Heart right ventricle (tissue), 16 donors: ENCODE measurements at regions not wholly inside any gene's neighbourhood (a gene's known extent, or its start where the extent isn't known, plus 50 kb on each side); places are given as distances from the start of the nearest gene placed in this dataset.

ENCODE experiments used
- ATAC-seq, 8 donors: fragments of 200-7000 bp; cut with Tn5 transposase; one replicate each; pipeline ENCODE4 v1.9.1; 2020; ENCODE audit warnings: mild to moderate bottlenecking in 8 of 8, moderate library complexity in 8 of 8, moderate number of reproducible peaks in 1 of 8
- DNase-seq, 2 donors: peaks; one replicate each; pipeline ENCODE4 v3.0.0-alpha.2; 2020
- H3K27ac ChIP-seq, 10 donors: fragments of 200-600 bp; sonication (generic) in 2 of 10; one replicate each; pipeline versions ENCODE4 v1.5.0 to v1.8.0; 2020 to 2022; ENCODE audit warnings: mild to moderate bottlenecking in 3 of 10
- H3K27me3 ChIP-seq, 7 donors: fragments of 200-600 bp; one replicate each; pipeline ENCODE4 v1.8.0; 2021 to 2022; ENCODE audit warnings: mild to moderate bottlenecking in 2 of 7
- H3K36me3 ChIP-seq, 9 donors: fragments of 200-600 bp; sonication (generic) in 1 of 9; one replicate each; pipeline versions ENCODE4 v1.5.0 to v1.8.0; 2020 to 2022; ENCODE audit warnings: mild to moderate bottlenecking in 2 of 9
- H3K4me1 ChIP-seq, 9 donors: fragments of 200-600 bp; sonication (generic) in 1 of 9; one replicate each; pipeline versions ENCODE4 v1.5.0 to v1.8.0; 2020 to 2022; ENCODE audit warnings: mild to moderate bottlenecking in 4 of 9
- H3K4me3 ChIP-seq, 10 donors: fragments of 200-600 bp; sonication (generic) in 2 of 10; one replicate each; pipeline versions ENCODE4 v1.5.0 to v1.8.0; 2020 to 2022; ENCODE audit warnings: mild to moderate bottlenecking in 7 of 10, moderate library complexity in 2 of 10
- H3K9me3 ChIP-seq, 11 donors: fragments of 200-600 bp in 10 of 11; sonication (generic) in 2 of 11; one replicate each; pipeline versions ENCODE4 v1.5.0 to v1.8.0; 2013 to 2022; ENCODE audit warnings: mild to moderate bottlenecking in 2 of 11, control low read depth in 1 of 11, moderate library complexity in 1 of 11
- WGBS, 2 donors: extraction: QIAGEN DNeasy Blood & Tissue Kit; methylation state at CpG; one replicate each; pipeline ENCODE4 v1.1.7; 2013; ENCODE audit warnings: inconsistent platforms in 1 of 2; 5-methylcytosine and 5-hydroxymethylcytosine counted together
- intact Hi-C, 10 donors: fragments of 100-400 bp; cut with DNase I; formaldehyde crosslinking; loops; one replicate each; pipeline versions ENCODE4 v1.11.1 to v1.14.2; 2022
- TF ChIP-seq, protein P1 (sequence below), 9 donors: fragments of 200-600 bp; sonication (generic) in 2 of 9; IDR thresholded peaks; one replicate each; pipeline versions ENCODE4 v1.5.0 to v1.8.0; 2021 to 2022; ENCODE audit warnings: antibody characterized with exemption in 9 of 9, mild to moderate bottlenecking in 5 of 9, moderate library complexity in 1 of 9
- donor health status: Arrhythmogenic right ventricular cardiomyopathy.
- donor health status: ischemic (EF 13 %, LVEDD 7.1; RV severe dilation, severe dysfunction).
- donor health status: healthy with polysubstance abuse.
- donor health status: DM: no; HTN: yes; CAD: no.
- donor health status: DM: no; HTN: no; CAD: no.
- donor health status: ischemic (EF 25% LVEDD 6.9; RV normal size, moderate dysfunction).
- donor health status: ischemic (EF 25% LVEDD 5.7; RV mildly dilated, moderate dysfunction).
- donor health status: healthy.
- donor health status: DM: yes; HTN: yes; CAD: no.
- donor health status: Ischemic cardiomyopathy.
- donor health status: ischemic (EF 35%, LVEDD 5.7; RV mildly dilated, moderate dysfunction).
- donor health status: nonischemic (EF 11% LVEDD 7.7; RV severe dilation, severe dysfunction).
- donor health status: DM: yes; HTN: yes; CAD: no.
- donor health status: PGD.
- donor health status: ischemic (EF 29% LVEDD 5.4; RV normal size, mild dysfunction).
- donor health status: nonischemic (EF 23%, LVEDD 6.1; RV moderate dilation, normal function).

DNA sequence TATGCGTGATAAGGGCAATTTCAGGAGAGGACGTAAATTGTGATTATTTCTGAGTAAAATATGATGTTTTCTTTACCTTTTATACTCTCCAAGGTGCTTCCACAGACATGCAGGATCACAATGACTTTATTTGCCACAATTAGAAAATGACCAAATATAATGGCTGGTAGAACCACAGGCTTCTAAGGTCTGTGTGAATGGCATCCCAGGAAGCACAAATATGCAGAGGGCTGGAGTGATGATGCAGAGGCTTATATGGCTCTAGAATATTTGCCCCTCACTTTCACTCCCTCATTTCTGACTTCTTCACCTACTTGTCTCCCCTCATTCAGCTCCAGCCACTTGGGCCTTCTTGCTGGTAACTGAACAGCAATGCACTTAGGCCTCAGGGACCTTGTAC is 502.1 kb upstream of the MAP3K7 start:
- TF ChIP-seq, protein P1, sequence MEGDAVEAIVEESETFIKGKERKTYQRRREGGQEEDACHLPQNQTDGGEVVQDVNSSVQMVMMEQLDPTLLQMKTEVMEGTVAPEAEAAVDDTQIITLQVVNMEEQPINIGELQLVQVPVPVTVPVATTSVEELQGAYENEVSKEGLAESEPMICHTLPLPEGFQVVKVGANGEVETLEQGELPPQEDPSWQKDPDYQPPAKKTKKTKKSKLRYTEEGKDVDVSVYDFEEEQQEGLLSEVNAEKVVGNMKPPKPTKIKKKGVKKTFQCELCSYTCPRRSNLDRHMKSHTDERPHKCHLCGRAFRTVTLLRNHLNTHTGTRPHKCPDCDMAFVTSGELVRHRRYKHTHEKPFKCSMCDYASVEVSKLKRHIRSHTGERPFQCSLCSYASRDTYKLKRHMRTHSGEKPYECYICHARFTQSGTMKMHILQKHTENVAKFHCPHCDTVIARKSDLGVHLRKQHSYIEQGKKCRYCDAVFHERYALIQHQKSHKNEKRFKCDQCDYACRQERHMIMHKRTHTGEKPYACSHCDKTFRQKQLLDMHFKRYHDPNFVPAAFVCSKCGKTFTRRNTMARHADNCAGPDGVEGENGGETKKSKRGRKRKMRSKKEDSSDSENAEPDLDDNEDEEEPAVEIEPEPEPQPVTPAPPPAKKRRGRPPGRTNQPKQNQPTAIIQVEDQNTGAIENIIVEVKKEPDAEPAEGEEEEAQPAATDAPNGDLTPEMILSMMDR (IDR thresholded peaks at IDR 0.05), result no peak
- 93 to 96% methylated on average over 2 of the region's 2 CpGs for WGBS, 2 donors
- Histone ChIP-seq H3K4me1 (no peaks in the 10 kb centered on the region), H3K4me3 (no peak overlapping the region), H3K9me3 (no peaks in the 10 kb centered on the region), H3K27ac (no peak overlapping the region), H3K27me3 (no peaks in the 10 kb centered on the region), H3K36me3 (no peaks in the 10 kb centered on the region)
- DNase-seq (no peak), ATAC-seq (no peak)
- intact Hi-C loops, result no loop called here

DNA sequence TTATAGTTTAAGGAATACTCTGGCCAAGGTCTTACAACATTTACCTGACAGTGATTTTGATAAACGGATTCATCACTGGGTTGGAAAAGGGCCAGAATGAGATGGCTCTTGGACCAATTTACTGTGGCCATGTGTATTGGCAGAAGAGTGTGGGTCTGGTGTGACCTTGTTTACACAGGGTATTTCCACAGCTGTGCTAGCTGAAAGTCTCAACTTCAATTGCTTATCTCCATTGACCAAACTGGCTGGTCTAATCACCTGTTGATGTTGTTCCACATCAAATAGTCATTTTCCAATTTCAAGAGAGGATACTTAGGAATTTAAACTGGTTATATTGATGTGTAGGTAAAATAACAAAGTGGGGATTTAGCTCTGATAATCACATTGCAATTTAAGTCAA is 501.6 kb upstream of the MAP3K7 start:
- no peaks in the 10 kb centered on the region for H3K4me1 ChIP-seq
- no peak for DNase-seq
- no peaks in the 10 kb centered on the region for H3K27me3 ChIP-seq
- intact Hi-C loops, result no loop called here
- ATAC-seq, result peak in 1 of 8 donors; percentile 42
- TF ChIP-seq, protein P1 (IDR thresholded peaks at IDR 0.05), result no peak
- H3K9me3 ChIP-seq, result no peaks in the 10 kb centered on the region
- WGBS, 2 donors, result 60 to 71% methylated on average over 1 of the region's 1 CpG
- no peak overlapping the region for H3K27ac ChIP-seq
- H3K4me3 ChIP-seq, result no peak overlapping the region
- no peaks in the 10 kb centered on the region for H3K36me3 ChIP-seq

DNA sequence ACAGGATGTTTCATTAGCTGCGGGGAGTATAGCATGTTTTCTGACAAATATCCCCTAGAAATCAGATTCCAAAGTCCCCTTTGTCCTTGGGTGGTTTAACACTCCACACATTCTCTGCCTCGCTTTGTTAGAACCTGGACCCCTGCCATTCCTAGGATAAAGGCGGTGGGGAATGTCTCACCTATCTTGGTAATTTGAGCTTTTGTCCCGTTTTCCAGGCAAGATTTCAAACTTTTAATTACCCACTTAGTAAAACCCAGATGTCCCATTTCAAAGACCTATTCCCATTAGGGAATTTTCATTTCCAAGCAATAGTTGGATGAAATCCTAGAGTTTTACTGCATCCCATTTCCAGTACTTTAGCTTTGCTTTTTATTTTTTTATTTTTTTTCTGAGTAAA is 501.0 kb upstream of the MAP3K7 start:
- H3K36me3 ChIP-seq, result no peaks in the 10 kb centered on the region
- H3K27ac ChIP-seq, result no peak overlapping the region
- no peak overlapping the region for H3K4me3 ChIP-seq
- no peak for DNase-seq
- 33 to 35% methylated on average over 4 of the region's 4 CpGs for WGBS, 2 donors
- intact Hi-C loops, result no loop called here
- no peak for ATAC-seq
- H3K27me3 ChIP-seq, result no peaks in the 10 kb centered on the region
- TF ChIP-seq, protein P1 (IDR thresholded peaks at IDR 0.05), result no peak
- H3K9me3 ChIP-seq, result no peaks in the 10 kb centered on the region
- no peaks in the 10 kb centered on the region for H3K4me1 ChIP-seq

DNA sequence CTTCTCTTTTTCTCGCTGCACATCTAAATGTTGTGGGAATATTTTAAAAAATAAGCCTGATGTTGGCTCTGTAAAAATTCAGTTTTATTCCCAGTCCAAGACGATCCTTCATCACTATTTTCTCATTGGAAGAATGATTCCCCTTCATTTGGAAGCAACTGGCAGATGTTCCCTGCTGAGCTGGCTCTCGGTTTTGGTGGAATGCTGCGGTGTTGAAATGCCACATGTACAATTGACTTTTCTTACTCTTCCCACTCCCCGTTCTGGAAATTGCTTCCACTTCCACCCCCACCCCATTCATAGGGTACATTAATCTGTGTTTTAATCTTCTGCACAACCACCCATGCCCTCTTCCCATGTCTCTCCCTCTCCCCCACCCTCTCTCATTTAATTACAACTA is 496.3 kb upstream of the MAP3K7 start:
- intact Hi-C loops, result loop anchor here in 1 of 10 donors (5.0 kb wide), 1 partner anchor 141 kb away; no protein-coding TSS in a partner anchor
- no peak for ATAC-seq

More for the DNA sequence above, 496.3 kb upstream of the MAP3K7 start:
- TF ChIP-seq, protein P1 (IDR thresholded peaks at IDR 0.05), result no peak
- no peak for DNase-seq
- no peak overlapping the region for H3K4me3 ChIP-seq
- no peaks in the 10 kb centered on the region for H3K4me1 ChIP-seq
- H3K9me3 ChIP-seq, result no peaks in the 10 kb centered on the region
- H3K27me3 ChIP-seq, result no peaks in the 10 kb centered on the region
- 61 to 63% methylated on average over 5 of the region's 5 CpGs for WGBS, 2 donors
- H3K36me3 ChIP-seq, result no peaks in the 10 kb centered on the region
- no peak overlapping the region for H3K27ac ChIP-seq
